Activated naive CD8-positive, alpha-beta T cell (primary cell): ENCODE measurements at regions not wholly inside any gene's neighbourhood (a gene's known extent, or its start where the extent isn't known, plus 50 kb on each side); places are given as distances from the start of the nearest gene placed in this dataset.

Experiments
- H3K27ac Mint-ChIP-seq: one replicate; pipeline ENCODE4 v1.8.0; 2021; ENCODE audit warnings: mixed read lengths
- H3K27me3 Mint-ChIP-seq: one replicate; pipeline ENCODE4 v1.8.0; 2021; ENCODE audit warnings: mixed read lengths
- H3K36me3 Mint-ChIP-seq: one replicate; pipeline ENCODE4 v1.8.0; 2021; ENCODE audit warnings: mixed read lengths
- H3K4me1 Mint-ChIP-seq: one replicate; pipeline ENCODE4 v1.8.0; 2021; ENCODE audit warnings: low read depth, mixed read lengths
- H3K4me3 Mint-ChIP-seq: one replicate; pipeline ENCODE4 v1.8.0; 2021; ENCODE audit warnings: mild to moderate bottlenecking, mixed read lengths
- H3K9me3 Mint-ChIP-seq: one replicate; pipeline ENCODE4 v1.8.0; 2021; ENCODE audit warnings: low read depth, mixed read lengths

- no peaks in the 10 kb centered on the region for H3K36me3 Mint-ChIP-seq
- peaks cover 8% of the 10 kb centered on the region for H3K9me3 Mint-ChIP-seq
- H3K27me3 Mint-ChIP-seq, result peaks cover 6% of the 10 kb centered on the region
- H3K4me1 Mint-ChIP-seq, result no peaks in the 10 kb centered on the region
- no peak overlapping the region for H3K27ac Mint-ChIP-seq
- no peak overlapping the region for H3K4me3 Mint-ChIP-seq
These were observed 87.9 kb upstream of the ZNF507 start for GRCh38 chr19:32257326-32258073.

- H3K27ac Mint-ChIP-seq, result no peak overlapping the region
- no peak overlapping the region for H3K4me3 Mint-ChIP-seq
- H3K4me1 Mint-ChIP-seq, result no peaks in the 10 kb centered on the region
- no peaks in the 10 kb centered on the region for H3K36me3 Mint-ChIP-seq
- H3K9me3 Mint-ChIP-seq, result peaks cover 8% of the 10 kb centered on the region
- peaks cover 6% of the 10 kb centered on the region for H3K27me3 Mint-ChIP-seq
These were observed 87.2 kb upstream of the ZNF507 start for GRCh38 chr19:32258167-32258566.

GRCh38 chr19:32264568-32264967, 80.8 kb upstream of the ZNF507 start:
- peaks cover 6% of the 10 kb centered on the region for H3K9me3 Mint-ChIP-seq
- no peak overlapping the region for H3K4me3 Mint-ChIP-seq
- H3K27ac Mint-ChIP-seq, result no peak overlapping the region
- H3K36me3 Mint-ChIP-seq, result no peaks in the 10 kb centered on the region
- H3K4me1 Mint-ChIP-seq, result no peaks in the 10 kb centered on the region
- peaks cover 4% of the 10 kb centered on the region for H3K27me3 Mint-ChIP-seq

- Mint-ChIP-seq H3K27ac (no peak overlapping the region), H3K9me3 (no peaks in the 10 kb centered on the region), H3K4me3 (no peak overlapping the region), H3K27me3 (peaks cover 9% of the 10 kb centered on the region), H3K4me1 (no peaks in the 10 kb centered on the region), H3K36me3 (no peaks in the 10 kb centered on the region)
These were observed 79.4 kb upstream of the ZNF507 start for GRCh38 chr19:32265995-32266394.

- H3K4me3 Mint-ChIP-seq, result no peak overlapping the region
- H3K36me3 Mint-ChIP-seq, result no peaks in the 10 kb centered on the region
- H3K27ac Mint-ChIP-seq, result no peak overlapping the region
- no peaks in the 10 kb centered on the region for H3K9me3 Mint-ChIP-seq
- H3K27me3 Mint-ChIP-seq, result peaks cover 10% of the 10 kb centered on the region
- H3K4me1 Mint-ChIP-seq, result no peaks in the 10 kb centered on the region
These were observed 79.0 kb upstream of the ZNF507 start for GRCh38 chr19:32266460-32266859.

- H3K36me3 Mint-ChIP-seq, result no peaks in the 10 kb centered on the region
These were observed 77.0 kb upstream of the ZNF507 start for GRCh38 chr19:32268381-32268780.

GRCh38 chr19:32269831-32270230, 75.6 kb upstream of the ZNF507 start:
- Mint-ChIP-seq H3K27ac (no peak overlapping the region), H3K36me3 (no peaks in the 10 kb centered on the region), H3K4me3 (no peak overlapping the region), H3K4me1 (no peaks in the 10 kb centered on the region), H3K9me3 (peaks cover 10% of the 10 kb centered on the region), H3K27me3 (peaks cover 16% of the 10 kb centered on the region)

More at GRCh38 chr19:32268381-32268780, 77.0 kb upstream of the ZNF507 start:
- peaks cover 4% of the 10 kb centered on the region for H3K9me3 Mint-ChIP-seq
- H3K27ac Mint-ChIP-seq, result no peak overlapping the region
- no peak overlapping the region for H3K4me3 Mint-ChIP-seq
- H3K27me3 Mint-ChIP-seq, result peaks cover 14% of the 10 kb centered on the region
- H3K4me1 Mint-ChIP-seq, result no peaks in the 10 kb centered on the region

GRCh38 chr19:32273483-32273882, 71.9 kb upstream of the ZNF507 start:
- peaks cover 13% of the 10 kb centered on the region for H3K9me3 Mint-ChIP-seq
- H3K27me3 Mint-ChIP-seq, result peaks cover 17% of the 10 kb centered on the region
- no peak overlapping the region for H3K27ac Mint-ChIP-seq
- H3K4me1 Mint-ChIP-seq, result no peaks in the 10 kb centered on the region
- H3K36me3 Mint-ChIP-seq, result no peaks in the 10 kb centered on the region
- H3K4me3 Mint-ChIP-seq, result no peak overlapping the region

- Mint-ChIP-seq H3K36me3 (no peaks in the 10 kb centered on the region), H3K4me1 (no peaks in the 10 kb centered on the region), H3K27ac (no peak overlapping the region), H3K27me3 (peaks cover 17% of the 10 kb centered on the region), H3K9me3 (peaks cover 6% of the 10 kb centered on the region), H3K4me3 (no peak overlapping the region)
These were observed 58.3 kb upstream of the ZNF507 start for GRCh38 chr19:32287086-32287485.

- Mint-ChIP-seq H3K36me3 (no peaks in the 10 kb centered on the region), H3K27ac (no peak overlapping the region), H3K4me3 (no peak overlapping the region), H3K9me3 (peaks cover 6% of the 10 kb centered on the region), H3K4me1 (no peaks in the 10 kb centered on the region), H3K27me3 (peaks cover 16% of the 10 kb centered on the region)
These were observed 57.6 kb upstream of the ZNF507 start for GRCh38 chr19:32287811-32288227.

GRCh38 chr19:32289566-32290210, 55.7 kb upstream of the ZNF507 start:
- Mint-ChIP-seq H3K4me1 (no peaks in the 10 kb centered on the region), H3K9me3 (no peaks in the 10 kb centered on the region), H3K27ac (no peak overlapping the region), H3K4me3 (no peak overlapping the region), H3K36me3 (no peaks in the 10 kb centered on the region), H3K27me3 (peaks cover 10% of the 10 kb centered on the region)

GRCh38 chr19:32291876-32292275, 53.5 kb upstream of the ZNF507 start:
- Mint-ChIP-seq H3K27ac (no peak overlapping the region), H3K36me3 (no peaks in the 10 kb centered on the region), H3K4me1 (no peaks in the 10 kb centered on the region), H3K27me3 (peaks cover 5% of the 10 kb centered on the region), H3K4me3 (no peak overlapping the region), H3K9me3 (no peaks in the 10 kb centered on the region)

- H3K36me3 Mint-ChIP-seq, result no peaks in the 10 kb centered on the region
- H3K27me3 Mint-ChIP-seq, result no peaks in the 10 kb centered on the region
- H3K9me3 Mint-ChIP-seq, result peaks cover 3% of the 10 kb centered on the region
- no peak overlapping the region for H3K4me3 Mint-ChIP-seq
- no peak overlapping the region for H3K27ac Mint-ChIP-seq
- H3K4me1 Mint-ChIP-seq, result no peaks in the 10 kb centered on the region
These were observed 50.5 kb upstream of the ZNF507 start for GRCh38 chr19:32294871-32295438.
